ENCODE measurements at regions not wholly inside any gene's neighbourhood (a gene's known extent, or its start where the extent isn't known, plus 50 kb on each side); places are given as distances from the start of the nearest gene placed in this dataset.

GRCh38 chr7:115491744-115492380 lies 538.7 kb downstream of the TFEC start:
- no peaks in the 10 kb centered on the region for H3K4me1 ChIP-seq (ENCODE audit: control insufficient read depth in 1 of 2, insufficient read depth in 1 of 2, low read depth in 1 of 2, low read length in 1 of 2)
- H3K27me3 ChIP-seq, result peaks cover 7% of the 10 kb centered on the region
- H3K36me3 ChIP-seq, result no peaks in the 10 kb centered on the region
- H3K4me3 ChIP-seq (ENCODE audit: low read depth in 1 of 2, low read length in 1 of 2), result no peak overlapping the region
- TF ChIP-seq CTCF (IDR thresholded peaks at IDR 0.05), result no peak
- no peaks in the 10 kb centered on the region for H3K9me3 ChIP-seq
- no peak overlapping the region for H3K27ac ChIP-seq

DNA sequence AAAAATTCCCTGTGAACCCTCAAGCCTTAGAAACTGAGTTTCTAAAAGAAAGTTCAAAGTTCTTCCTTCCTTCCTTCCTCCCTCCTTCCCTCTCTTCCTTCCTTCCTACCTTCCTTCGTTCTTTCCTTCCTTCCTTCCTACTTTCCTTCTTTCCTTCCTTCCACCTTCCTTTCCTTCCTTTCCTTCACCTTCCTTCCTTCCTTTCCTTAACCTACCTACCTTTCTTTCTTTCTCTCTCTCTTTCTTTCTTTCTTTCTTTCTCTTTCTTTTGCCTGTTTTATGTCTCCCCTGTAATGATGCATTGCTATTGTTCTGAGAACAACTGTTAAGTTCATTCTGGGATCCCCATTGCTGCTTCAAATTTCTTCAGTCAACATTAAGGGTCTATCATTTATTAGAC lies 551.1 kb downstream of the TFEC start:
- Histone ChIP-seq H3K27ac (no peak overlapping the region), H3K9me3 (no peaks in the 10 kb centered on the region), H3K4me1 (ENCODE audit: control insufficient read depth in 1 of 2, insufficient read depth in 1 of 2, low read depth in 1 of 2, low read length in 1 of 2) (no peaks in the 10 kb centered on the region), H3K4me3 (ENCODE audit: low read depth in 1 of 2, low read length in 1 of 2) (no peak overlapping the region), H3K36me3 (no peaks in the 10 kb centered on the region), H3K27me3 (peaks cover 43% of the 10 kb centered on the region)
- TF ChIP-seq CTCF (IDR thresholded peaks at IDR 0.05), result no peak

GRCh38 chr7:115478426-115478825 lies 552.1 kb downstream of the TFEC start:
- H3K36me3 ChIP-seq, result no peaks in the 10 kb centered on the region
- H3K9me3 ChIP-seq, result no peaks in the 10 kb centered on the region
- no peak for TF ChIP-seq CTCF (IDR thresholded peaks at IDR 0.05)
- H3K27me3 ChIP-seq, result peaks cover 44% of the 10 kb centered on the region
- no peak overlapping the region for H3K27ac ChIP-seq
- H3K4me3 ChIP-seq (ENCODE audit: low read depth in 1 of 2, low read length in 1 of 2), result no peak overlapping the region
- H3K4me1 ChIP-seq (ENCODE audit: control insufficient read depth in 1 of 2, insufficient read depth in 1 of 2, low read depth in 1 of 2, low read length in 1 of 2), result no peaks in the 10 kb centered on the region

DNA sequence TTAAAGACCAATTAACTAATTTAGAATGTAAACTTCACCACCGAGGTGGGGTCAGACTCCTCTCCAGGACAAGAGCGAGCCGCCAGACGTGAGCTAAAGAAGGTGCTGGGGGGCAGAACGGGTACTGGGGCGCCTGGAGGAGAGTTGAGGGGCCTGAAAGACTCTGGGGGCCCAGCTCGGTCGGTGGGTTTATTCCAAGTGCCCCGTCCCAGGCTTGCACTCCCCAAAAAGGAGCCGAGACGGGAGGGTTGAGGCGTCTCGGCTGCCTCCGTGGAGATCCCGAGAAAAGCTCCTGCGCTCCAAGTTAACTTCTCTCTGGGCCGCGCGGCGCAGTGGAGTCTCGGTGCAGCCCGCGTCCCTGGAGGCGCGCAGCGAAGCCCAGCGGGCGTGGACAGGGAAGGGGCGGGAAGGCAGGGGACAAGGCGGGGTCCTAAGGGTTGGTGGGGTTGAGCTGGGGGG lies 553.3 kb downstream of the TFEC start:
- Histone ChIP-seq H3K27ac (no peak overlapping the region), H3K27me3 (peaks cover 44% of the 10 kb centered on the region), H3K4me1 (ENCODE audit: control insufficient read depth in 1 of 2, insufficient read depth in 1 of 2, low read depth in 1 of 2, low read length in 1 of 2) (no peaks in the 10 kb centered on the region), H3K9me3 (no peaks in the 10 kb centered on the region), H3K36me3 (no peaks in the 10 kb centered on the region), H3K4me3 (ENCODE audit: low read depth in 1 of 2, low read length in 1 of 2) (no peak overlapping the region)
- TF ChIP-seq CTCF (IDR thresholded peaks at IDR 0.05), result no peak

DNA sequence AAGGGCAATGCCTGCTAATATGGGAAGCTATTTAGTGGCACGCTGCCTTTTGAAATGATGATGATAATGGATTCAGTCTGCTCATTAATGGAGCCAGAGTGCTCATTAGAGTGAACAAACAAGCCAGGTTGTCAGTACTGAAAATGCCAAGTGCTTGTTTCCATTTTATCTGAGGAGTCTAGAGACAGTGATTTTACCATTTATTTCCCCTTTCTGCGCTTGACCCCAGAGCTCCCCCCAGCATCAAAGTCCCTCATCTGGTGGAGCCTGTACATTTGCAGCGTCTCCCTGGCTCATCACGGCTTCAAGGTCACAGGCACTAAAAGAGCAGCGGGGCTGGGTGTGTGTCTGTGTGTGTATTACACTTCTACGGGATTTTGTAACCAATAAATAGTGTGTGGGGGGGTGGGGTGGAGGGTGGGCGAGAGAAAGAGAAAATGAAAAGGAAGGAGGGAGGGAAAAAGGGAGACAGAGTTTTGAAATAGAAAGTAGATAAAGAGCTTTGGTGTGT lies 553.8 kb downstream of the TFEC start:
- no peak overlapping the region for H3K4me3 ChIP-seq (ENCODE audit: low read depth in 1 of 2, low read length in 1 of 2)
- no peak overlapping the region for H3K27ac ChIP-seq
- no peak for TF ChIP-seq CTCF (IDR thresholded peaks at IDR 0.05)
- peaks cover 44% of the 10 kb centered on the region for H3K27me3 ChIP-seq
- no peaks in the 10 kb centered on the region for H3K9me3 ChIP-seq
- H3K4me1 ChIP-seq (ENCODE audit: control insufficient read depth in 1 of 2, insufficient read depth in 1 of 2, low read depth in 1 of 2, low read length in 1 of 2), result no peaks in the 10 kb centered on the region
- no peaks in the 10 kb centered on the region for H3K36me3 ChIP-seq
